Karpas-422 (cell line): ENCODE measurements at regions not wholly inside any gene's neighbourhood (a gene's known extent, or its start where the extent isn't known, plus 50 kb on each side); places are given as distances from the start of the nearest gene placed in this dataset.
"Not testable (repeated sequence)": the region's sequence is repeated elsewhere in the genome, so short reads cannot be mapped to it uniquely, and the experiment has no call there.

ENCODE experiments used
- DNase-seq: peaks from one replicate; pipeline ENCODE4 v3.0.0-alpha.2; 2015
- H2AFZ ChIP-seq: fragments of 200-600 bp; sonication (generic); 2 replicates; pipeline ENCODE4 v1.6.1; 2014; ENCODE audit warnings: antibody characterized with exemption, low read length, mixed read lengths
- H3K27ac ChIP-seq: fragments of 200-600 bp; sonication (generic); 2 replicates; pipeline ENCODE4 v1.5.1; 2014; ENCODE audit warnings: mild to moderate bottlenecking, low read length, moderate library complexity
- H3K27me3 ChIP-seq: fragments of 200-600 bp; sonication (generic); 2 replicates; pipeline ENCODE4 v1.6.1; 2014; ENCODE audit warnings: low read length, mixed read lengths
- H3K36me3 ChIP-seq: fragments of 200-600 bp; sonication (generic); 2 replicates; pipeline ENCODE4 v1.6.1; 2014; ENCODE audit warnings: low read length, mixed read lengths; ENCODE audit not compliant: insufficient read depth
- H3K4me1 ChIP-seq: fragments of 200-600 bp; sonication (generic); 2 replicates; pipeline ENCODE4 v1.6.1; 2014; ENCODE audit warnings: mild to moderate bottlenecking, low read length, mixed read lengths
- H3K4me2 ChIP-seq: fragments of 200-600 bp; sonication (generic); 2 replicates; pipeline ENCODE4 v1.6.1; 2014; ENCODE audit warnings: low read length, low read depth, mild to moderate bottlenecking; ENCODE audit not compliant: poor library complexity, severe bottlenecking
- H3K4me3 ChIP-seq: fragments of 200-600 bp; sonication (generic); 2 replicates; pipeline ENCODE4 v1.5.1; 2014; ENCODE audit warnings: mild to moderate bottlenecking, antibody characterized with exemption, low read length, mixed read lengths
- H3K79me2 ChIP-seq: fragments of 200-600 bp; sonication (generic); 2 replicates; pipeline ENCODE4 v1.6.1; 2014; ENCODE audit warnings: mild to moderate bottlenecking, low read length, mixed read lengths
- H3K9ac ChIP-seq: fragments of 200-600 bp; sonication (generic); 2 replicates; pipeline ENCODE4 v1.6.0; 2014; ENCODE audit warnings: low read length
- H3K9me2 ChIP-seq: fragments of 200-600 bp; sonication (generic), shearing (Covaris generic); replicated peaks from 2 replicates; pipeline ENCODE4 v1.6.0; 2014; ENCODE audit warnings: mild to moderate bottlenecking, low read length, moderate library complexity; ENCODE audit not compliant: insufficient read depth
- H3K9me3 ChIP-seq: fragments of 300-700, 200-600 bp; sonication (generic); 2 replicates; pipeline ENCODE4 v1.6.1; 2014; ENCODE audit warnings: low read length, mixed read lengths
- H4K20me1 ChIP-seq: fragments of 200-600 bp; sonication (generic); 2 replicates; pipeline ENCODE4 v1.6.1; 2014; ENCODE audit warnings: mild to moderate bottlenecking, antibody characterized with exemption, low read length, low read depth; ENCODE audit not compliant: insufficient read depth

DNA sequence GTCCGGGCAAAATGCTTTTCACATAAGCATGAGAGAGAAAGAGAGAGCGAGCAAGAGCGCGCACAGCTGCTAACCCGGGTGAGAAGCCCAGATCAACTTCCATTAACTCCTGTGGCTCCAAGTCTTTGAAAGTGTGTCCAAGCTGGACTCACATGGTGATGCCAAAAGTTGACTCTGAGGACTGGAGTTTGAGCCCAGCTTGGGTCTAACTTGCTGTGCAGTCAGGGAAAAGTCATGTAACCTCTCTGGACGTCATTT lies 357.2 kb upstream of the SULF2 start:
- no peak overlapping the region for H2AFZ ChIP-seq
- H3K9me3 ChIP-seq, result no peaks in the 10 kb centered on the region; the same call in 1 of the 2 replicates
- H4K20me1 ChIP-seq, result no peaks in the 10 kb centered on the region
- no peak overlapping the region for H3K27ac ChIP-seq
- H3K27me3 ChIP-seq, result peaks cover 4% of the 10 kb centered on the region; the same call in 1 of the 2 replicates
- H3K9ac ChIP-seq, result no peak overlapping the region
- no peaks in the 10 kb centered on the region for H3K9me2 ChIP-seq
- H3K4me1 ChIP-seq, result no peaks in the 10 kb centered on the region
- H3K4me2 ChIP-seq, result no peak overlapping the region
- H3K36me3 ChIP-seq, result no peaks in the 10 kb centered on the region
- H3K79me2 ChIP-seq, result no peaks in the 10 kb centered on the region
- no peak for DNase-seq
- no peak overlapping the region for H3K4me3 ChIP-seq

DNA sequence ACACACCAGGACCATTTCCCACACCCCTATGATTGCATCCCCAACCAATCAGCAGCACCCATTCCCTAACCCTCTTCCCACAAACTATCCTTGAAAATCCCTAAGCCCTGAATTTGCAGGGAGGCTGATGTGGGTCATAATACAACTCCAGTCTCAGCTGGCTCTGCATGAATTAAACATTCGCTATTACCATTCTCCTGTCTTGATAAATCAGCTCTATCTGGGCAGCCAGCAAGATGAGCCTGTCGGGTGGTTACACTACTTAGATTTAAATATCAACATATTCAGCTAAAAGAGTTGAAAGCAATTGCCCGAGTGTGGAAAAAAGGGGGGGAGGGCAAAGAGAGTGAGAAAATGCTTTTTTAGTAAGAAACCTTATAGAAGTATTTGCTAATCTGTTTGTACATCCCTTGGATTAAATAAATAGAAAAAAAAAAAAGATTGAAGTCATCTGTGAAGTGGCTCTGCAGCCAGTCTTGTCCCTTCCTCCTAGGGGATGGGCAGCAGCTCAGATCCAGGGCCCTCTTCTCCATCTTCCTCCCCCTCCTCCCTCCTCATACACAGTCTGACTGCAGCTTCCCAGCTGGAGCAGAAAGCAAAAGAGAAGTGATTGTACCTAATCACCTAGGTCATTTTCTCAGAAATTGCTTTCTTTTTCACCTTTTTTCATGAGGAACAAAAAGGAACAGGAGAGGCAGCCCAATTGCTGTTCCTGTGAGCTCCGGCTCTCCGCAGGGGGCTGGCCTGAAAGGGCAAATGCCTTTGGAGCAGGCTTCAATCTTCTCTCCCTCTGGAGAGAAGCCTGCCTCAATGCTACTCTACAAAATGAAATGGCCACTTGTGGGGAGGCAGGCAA lies 356.6 kb upstream of the SULF2 start:
- H3K4me1 ChIP-seq, result no peaks in the 10 kb centered on the region

DNA sequence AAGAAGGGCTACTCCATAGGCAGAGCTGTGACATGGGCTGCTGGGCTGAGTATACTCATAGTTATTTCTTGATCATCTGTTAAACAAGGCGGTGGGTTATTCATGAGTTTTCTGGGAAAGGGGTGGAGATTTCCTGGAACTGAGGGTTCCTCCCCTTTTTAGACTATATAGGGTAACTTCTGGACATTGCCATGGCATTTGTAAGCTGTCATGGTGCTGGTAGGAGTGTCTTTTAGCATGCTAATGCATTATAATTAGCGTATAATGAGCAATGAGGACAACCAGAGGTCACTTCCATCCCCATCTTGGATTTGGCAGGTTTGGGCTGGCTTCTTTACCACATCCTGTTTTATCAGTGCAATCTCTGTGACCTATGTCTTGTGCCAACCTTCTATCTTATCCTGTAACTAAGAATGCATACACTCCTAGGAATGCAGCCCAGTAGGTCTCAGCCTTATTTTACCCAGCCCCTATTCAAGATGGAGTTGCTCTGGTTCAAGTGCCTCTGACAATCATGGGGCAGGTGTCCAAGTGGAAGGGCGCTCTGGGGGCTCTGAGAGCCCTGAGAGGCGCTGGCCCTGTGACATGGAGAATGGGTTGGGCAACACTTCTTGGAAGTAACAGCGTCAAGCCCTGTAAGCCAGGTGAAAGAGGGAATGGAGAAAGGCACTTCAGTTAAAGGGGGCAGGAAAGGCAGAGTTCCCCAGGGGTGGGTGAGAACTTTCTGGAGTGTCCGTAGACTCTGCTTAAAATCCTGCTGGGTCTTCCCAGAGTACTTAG lies 354.2 kb upstream of the SULF2 start:
- Histone ChIP-seq H3K4me2 (no peak overlapping the region), H3K27me3 (peaks cover 4% of the 10 kb centered on the region; the same call in 1 of the 2 replicates), H2AFZ (no peak overlapping the region), H3K36me3 (no peaks in the 10 kb centered on the region), H4K20me1 (no peaks in the 10 kb centered on the region), H3K27ac (no peak overlapping the region), H3K9ac (no peak overlapping the region), H3K79me2 (no peaks in the 10 kb centered on the region), H3K9me3 (no peaks in the 10 kb centered on the region; the same call in 1 of the 2 replicates), H3K4me3 (no peak overlapping the region), H3K9me2 (no peaks in the 10 kb centered on the region), H3K4me1 (no peaks in the 10 kb centered on the region)
- no peak for DNase-seq

More for the DNA sequence above, 356.6 kb upstream of the SULF2 start:
- Histone ChIP-seq H3K36me3 (no peaks in the 10 kb centered on the region), H3K9me2 (no peaks in the 10 kb centered on the region), H3K27me3 (peaks cover 4% of the 10 kb centered on the region; the same call in 1 of the 2 replicates), H3K79me2 (no peaks in the 10 kb centered on the region), H3K9me3 (no peaks in the 10 kb centered on the region; the same call in 1 of the 2 replicates), H2AFZ (no peak overlapping the region), H4K20me1 (no peaks in the 10 kb centered on the region), H3K4me3 (no peak overlapping the region), H3K4me2 (no peak overlapping the region), H3K9ac (no peak overlapping the region), H3K27ac (no peak overlapping the region)
- no peak for DNase-seq

DNA sequence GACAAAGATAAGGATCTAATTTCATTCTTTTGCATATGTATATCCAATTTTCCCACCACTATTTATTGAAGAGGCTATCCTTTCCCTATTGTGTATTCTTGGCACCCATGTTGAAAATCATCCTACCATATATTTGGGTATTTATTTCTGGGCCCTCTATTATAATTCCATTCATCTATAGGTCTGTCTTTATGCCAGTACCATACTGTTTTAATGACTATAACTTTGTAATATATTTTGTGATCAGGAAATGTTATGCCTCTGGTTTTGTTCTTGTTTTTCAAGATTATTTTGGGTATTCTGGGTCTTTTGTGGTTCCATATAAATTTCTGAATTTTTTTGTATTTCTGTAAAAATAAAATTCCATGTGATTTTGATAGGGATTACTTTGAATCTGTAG lies 347.6 kb upstream of the SULF2 start:
- DNase-seq, result no peak
- Histone ChIP-seq H3K4me1 (no peaks in the 10 kb centered on the region), H2AFZ (no peak overlapping the region)

DNA sequence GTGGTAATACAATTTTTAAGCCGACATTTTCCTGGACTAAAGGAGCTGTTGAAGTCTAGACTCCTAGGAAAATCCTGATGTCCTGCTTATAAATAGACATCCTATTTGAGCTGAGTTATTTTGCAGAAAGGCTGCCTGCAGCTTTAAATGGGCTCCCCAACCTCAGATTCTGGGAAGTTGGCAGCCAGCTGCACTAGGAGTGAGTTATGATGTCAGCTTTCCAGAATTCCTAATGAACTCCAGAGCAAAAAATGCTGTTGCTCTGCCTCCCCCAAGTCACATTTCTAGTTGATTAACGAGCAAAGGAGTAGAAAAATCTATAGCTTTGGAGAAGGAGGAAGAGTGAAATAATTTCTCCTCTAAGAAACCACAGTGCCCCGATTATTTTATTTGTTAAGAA lies 346.3 kb upstream of the SULF2 start:
- no peaks in the 10 kb centered on the region for H3K9me3 ChIP-seq
- H3K4me1 ChIP-seq, result no peaks in the 10 kb centered on the region
- no peaks in the 10 kb centered on the region for H3K36me3 ChIP-seq
- H4K20me1 ChIP-seq, result no peaks in the 10 kb centered on the region
- no peak overlapping the region for H3K4me2 ChIP-seq
- no peak overlapping the region for H2AFZ ChIP-seq
- no peak for DNase-seq
- H3K4me3 ChIP-seq, result no peak overlapping the region
- no peaks in the 10 kb centered on the region for H3K79me2 ChIP-seq
- no peak overlapping the region for H3K9ac ChIP-seq
- H3K9me2 ChIP-seq, result no peaks in the 10 kb centered on the region
- no peaks in the 10 kb centered on the region for H3K27me3 ChIP-seq
- no peak overlapping the region for H3K27ac ChIP-seq

More for the DNA sequence above, 347.6 kb upstream of the SULF2 start:
- Histone ChIP-seq H3K9me3 (no peaks in the 10 kb centered on the region), H3K27me3 (no peaks in the 10 kb centered on the region), H3K9ac (no peak overlapping the region), H4K20me1 (no peaks in the 10 kb centered on the region), H3K36me3 (no peaks in the 10 kb centered on the region), H3K4me3 (no peak overlapping the region), H3K9me2 (no peaks in the 10 kb centered on the region), H3K27ac (no peak overlapping the region), H3K4me2 (no peak overlapping the region), H3K79me2 (no peaks in the 10 kb centered on the region)

DNA sequence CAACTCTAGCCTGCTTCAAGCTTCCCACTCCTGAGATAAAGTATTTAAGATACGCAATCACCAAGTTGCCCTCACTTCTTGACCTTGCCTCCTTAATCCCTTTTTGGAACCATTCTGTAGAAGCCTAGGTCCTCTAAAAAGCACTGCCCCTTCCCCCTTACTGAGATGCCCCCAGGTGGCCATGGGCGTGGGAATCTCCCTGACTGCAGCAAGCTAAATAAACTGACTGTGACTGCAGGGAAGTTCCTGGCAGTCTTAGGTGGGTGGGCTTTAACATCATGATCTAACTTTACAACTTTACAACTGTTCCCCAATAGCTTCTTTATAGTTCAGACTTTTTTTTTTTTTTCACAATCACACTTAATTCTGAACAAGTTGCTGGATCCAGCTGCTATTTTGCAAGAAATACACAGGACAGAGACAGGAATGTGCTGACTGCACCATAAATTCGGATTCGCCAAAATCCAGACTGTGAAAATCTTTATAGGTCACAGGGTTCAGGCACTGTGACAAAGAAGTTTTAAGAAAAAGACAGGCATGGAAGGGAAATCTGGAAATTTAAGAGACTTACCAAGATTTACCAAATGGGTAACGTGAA lies 344.2 kb upstream of the SULF2 start:
- DNase-seq, result no peak

DNA sequence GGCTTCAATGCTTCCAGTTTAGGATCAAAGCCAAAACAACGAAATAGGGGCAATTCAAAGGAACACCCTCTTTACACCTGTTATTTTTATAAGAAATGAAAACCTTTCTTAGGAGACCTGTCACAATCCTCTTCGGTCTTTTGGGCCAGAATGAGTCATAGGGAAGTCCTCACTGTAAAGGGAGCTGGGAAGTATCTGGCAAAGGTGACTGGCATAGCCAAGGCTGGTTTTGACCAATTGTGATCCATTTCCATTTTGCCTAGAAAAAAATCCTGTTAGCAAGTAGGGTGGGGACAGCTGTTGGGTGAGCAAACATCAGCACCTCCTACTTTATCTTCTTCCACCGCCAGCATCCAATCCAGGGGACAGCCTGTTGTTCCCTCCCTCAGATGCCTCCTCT lies 343.2 kb upstream of the SULF2 start:
- no peaks in the 10 kb centered on the region for H3K9me3 ChIP-seq
- no peaks in the 10 kb centered on the region for H3K4me1 ChIP-seq
- no peak for DNase-seq
- H4K20me1 ChIP-seq, result no peaks in the 10 kb centered on the region
- H3K4me2 ChIP-seq, result no peak overlapping the region
- no peaks in the 10 kb centered on the region for H3K9me2 ChIP-seq
- no peak overlapping the region for H3K9ac ChIP-seq
- no peak overlapping the region for H3K4me3 ChIP-seq
- H3K27ac ChIP-seq, result no peak overlapping the region
- H3K27me3 ChIP-seq, result no peaks in the 10 kb centered on the region
- H2AFZ ChIP-seq, result no peak overlapping the region
- no peaks in the 10 kb centered on the region for H3K79me2 ChIP-seq
- no peaks in the 10 kb centered on the region for H3K36me3 ChIP-seq

More for the DNA sequence above, 344.2 kb upstream of the SULF2 start:
- H3K27ac ChIP-seq, result no peak overlapping the region
- no peak overlapping the region for H3K4me3 ChIP-seq
- H2AFZ ChIP-seq, result no peak overlapping the region
- no peaks in the 10 kb centered on the region for H3K9me2 ChIP-seq
- H3K4me1 ChIP-seq, result no peaks in the 10 kb centered on the region
- no peaks in the 10 kb centered on the region for H3K27me3 ChIP-seq
- no peaks in the 10 kb centered on the region for H4K20me1 ChIP-seq
- H3K36me3 ChIP-seq, result no peaks in the 10 kb centered on the region
- H3K4me2 ChIP-seq, result no peak overlapping the region
- H3K79me2 ChIP-seq, result no peaks in the 10 kb centered on the region
- H3K9me3 ChIP-seq, result no peaks in the 10 kb centered on the region
- no peak overlapping the region for H3K9ac ChIP-seq

DNA sequence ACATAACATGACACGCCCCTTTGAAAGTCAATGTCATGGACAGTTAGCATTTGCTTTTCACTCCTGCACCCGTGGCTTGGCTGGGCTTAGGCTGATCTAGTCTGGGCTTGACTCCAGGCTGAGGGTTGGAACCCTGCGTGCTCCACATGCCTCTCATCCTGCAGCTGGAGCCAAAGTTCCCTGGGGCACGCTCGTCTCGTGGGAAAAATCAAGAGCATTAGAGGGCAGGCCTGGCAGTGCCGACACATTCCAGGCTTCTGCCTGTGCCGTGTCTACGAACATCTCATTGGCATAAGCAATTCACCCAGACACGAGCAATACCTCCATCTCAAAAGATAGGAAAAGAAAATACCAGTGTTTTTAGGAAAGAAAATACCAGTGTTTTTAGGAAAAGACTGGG lies 342.7 kb upstream of the SULF2 start:
- H3K36me3 ChIP-seq, H3K27me3 ChIP-seq, H3K79me2 ChIP-seq, H3K9me2 ChIP-seq, H2AFZ ChIP-seq, H3K4me1 ChIP-seq, H3K27ac ChIP-seq, H4K20me1 ChIP-seq, H3K4me2 ChIP-seq, H3K9me3 ChIP-seq, DNase-seq, H3K9ac ChIP-seq, H3K4me3 ChIP-seq: not testable (repeated sequence)
